HEK293 (cell line): ENCODE measurements at regions not wholly inside any gene's neighbourhood (a gene's known extent, or its start where the extent isn't known, plus 50 kb on each side); places are given as distances from the start of the nearest gene placed in this dataset.

Source experiments
- CTCF ChIA-PET: fragments of 350-600 bp; formaldehyde crosslinking; extraction: SDS; loops from one replicate; lab custom pipeline; 2021; ENCODE audit warnings: antibody characterized with exemption; lab: Yijun Ruan, JAX
- POLR2A ChIA-PET: fragments of 300-600 bp; formaldehyde crosslinking; extraction: SDS; loops from one replicate; lab custom pipeline; 2020; ENCODE audit warnings: antibody characterized with exemption, inconsistent platforms; lab: Yijun Ruan, JAX
- H3K27ac ChIP-seq: fragments of 200-500 bp; sonication (Bioruptor generic); 2 replicates; pipeline ENCODE4 v1.5.1; 2014; ENCODE audit warnings: low read depth, low read length, control low read depth, inconsistent platforms; ENCODE audit errors: extremely low read depth
- H3K36me3 ChIP-seq, 2 experiments: fragments of 200-500 bp in 1 of 2; sonication (Bioruptor generic) in 1 of 2; 1 replicate in 1 of 2; 2 replicates in 1 of 2; pipeline ENCODE4 v1.5.1; 2014 to 2017; ENCODE audit warnings: inconsistent platforms in 2 of 2, low read length in 2 of 2; ENCODE audit not compliant: control insufficient read depth in 2 of 2, insufficient read depth in 1 of 2
- H3K4me1 ChIP-seq: fragments of 200-500 bp; sonication (Bioruptor generic); 2 replicates; pipeline ENCODE4 v1.5.1; 2014; ENCODE audit warnings: mild to moderate bottlenecking, low read length, inconsistent platforms; ENCODE audit not compliant: control insufficient read depth, insufficient read depth
- H3K4me3 ChIP-seq: 2 replicates; pipeline ENCODE4 v1.5.1; 2011; ENCODE audit warnings: low read depth, mild to moderate bottlenecking, control low read depth, low read length, moderate library complexity
- H3K9me3 ChIP-seq: fragments of 200-500 bp; sonication (Bioruptor generic); 2 replicates; pipeline ENCODE4 v1.5.1; 2014; ENCODE audit warnings: low read depth, low read length, inconsistent platforms; ENCODE audit not compliant: control insufficient read depth, insufficient read depth
- KLF9 ChIP-seq: fragments of 450-650 bp; formaldehyde crosslinking; IDR thresholded peaks from 2 replicates; pipeline ENCODE4 v1.5.1; 2016; ENCODE audit warnings: missing biosample characterization, missing genetic modification characterization, low read depth
- PRDM4 ChIP-seq: fragments of 450-650 bp; formaldehyde crosslinking; IDR thresholded peaks from 2 replicates; pipeline ENCODE4 v1.5.1; 2017; ENCODE audit warnings: missing biosample characterization, missing genetic modification characterization
- ZBTB7A ChIP-seq: fragments of 450-650 bp; formaldehyde crosslinking; IDR thresholded peaks from 2 replicates; pipeline ENCODE4 v1.5.1; 2016; ENCODE audit warnings: low read depth, missing biosample characterization, missing genetic modification characterization
- ZEB2 ChIP-seq: fragments of 450-650 bp; formaldehyde crosslinking; IDR thresholded peaks from 2 replicates; pipeline ENCODE4 v1.5.1; 2016; ENCODE audit warnings: missing biosample characterization, missing genetic modification characterization
- ZNF121 ChIP-seq: fragments of 450-650 bp; formaldehyde crosslinking; IDR thresholded peaks from 2 replicates; pipeline ENCODE4 v1.5.1; 2016; ENCODE audit warnings: missing biosample characterization, missing genetic modification characterization
- ZNF155 ChIP-seq: fragments of 450-650 bp; formaldehyde crosslinking; IDR thresholded peaks from 2 replicates; pipeline ENCODE4 v1.5.1; 2016; ENCODE audit warnings: missing biosample characterization, missing genetic modification characterization
- ZNF169 ChIP-seq: fragments of 450-650 bp; formaldehyde crosslinking; IDR thresholded peaks from 2 replicates; pipeline ENCODE4 v1.5.1; 2016; ENCODE audit warnings: missing biosample characterization, missing genetic modification characterization
- ZNF19 ChIP-seq: fragments of 450-650 bp; formaldehyde crosslinking; IDR thresholded peaks from 2 replicates; pipeline ENCODE4; 2016; ENCODE audit warnings: missing biosample characterization, missing genetic modification characterization, low read depth
- ZNF221 ChIP-seq: fragments of 450-650 bp; formaldehyde crosslinking; IDR thresholded peaks from 2 replicates; pipeline ENCODE4 v1.5.1; 2017; ENCODE audit warnings: missing biosample characterization, missing genetic modification characterization, borderline replicate concordance
- ZNF24 ChIP-seq: fragments of 450-650 bp; formaldehyde crosslinking; IDR thresholded peaks from 2 replicates; pipeline ENCODE4 v1.5.1; 2016; ENCODE audit warnings: missing biosample characterization, missing genetic modification characterization
- ZNF335 ChIP-seq: fragments of 450-650 bp; formaldehyde crosslinking; conservative IDR thresholded peaks from 2 replicates; pipeline ENCODE4 v1.5.1; 2016; ENCODE audit warnings: missing biosample characterization, missing genetic modification characterization
- ZNF354C ChIP-seq: fragments of 450-650 bp; formaldehyde crosslinking; IDR thresholded peaks from 2 replicates; pipeline ENCODE4 v1.5.1; 2016; ENCODE audit warnings: missing biosample characterization, missing genetic modification characterization, low read depth, borderline replicate concordance
- ZNF37A ChIP-seq: fragments of 450-650 bp; IDR thresholded peaks from 2 replicates; pipeline ENCODE4 v1.5.1; 2018; ENCODE audit warnings: missing biosample characterization, missing genetic modification characterization
- ZNF394 ChIP-seq: fragments of 450-650 bp; formaldehyde crosslinking; IDR thresholded peaks from 2 replicates; pipeline ENCODE4 v1.5.1; 2016; ENCODE audit warnings: missing biosample characterization, missing genetic modification characterization, mild to moderate bottlenecking, moderate library complexity, borderline replicate concordance
- ZNF449 ChIP-seq: fragments of 450-650 bp; formaldehyde crosslinking; IDR thresholded peaks from 2 replicates; pipeline ENCODE4 v1.5.1; 2017; ENCODE audit warnings: missing biosample characterization, mild to moderate bottlenecking, missing genetic modification characterization, moderate library complexity
- ZNF473 ChIP-seq: fragments of 450-650 bp; formaldehyde crosslinking; IDR thresholded peaks from 2 replicates; pipeline ENCODE4 v1.5.1; 2017; ENCODE audit warnings: missing biosample characterization, missing genetic modification characterization
- ZNF529 ChIP-seq: fragments of 450-650 bp; formaldehyde crosslinking; IDR thresholded peaks from 2 replicates; pipeline ENCODE4 v1.5.1; 2017; ENCODE audit warnings: missing genetic modification characterization, missing biosample characterization; ENCODE audit not compliant: insufficient replicate concordance
- ZNF600 ChIP-seq: fragments of 450-650 bp; formaldehyde crosslinking; IDR thresholded peaks from 2 replicates; pipeline ENCODE4 v1.5.1; 2016; ENCODE audit warnings: missing biosample characterization, missing genetic modification characterization
- ZNF768 ChIP-seq: fragments of 450-650 bp; formaldehyde crosslinking; IDR thresholded peaks from 2 replicates; pipeline ENCODE4 v1.5.1; 2018; ENCODE audit warnings: missing biosample characterization, mild to moderate bottlenecking, missing genetic modification characterization
- ZNF837 ChIP-seq: fragments of 450-650 bp; formaldehyde crosslinking; IDR thresholded peaks from 2 replicates; pipeline ENCODE4 v1.5.1; 2016; ENCODE audit warnings: missing biosample characterization, missing genetic modification characterization
- ZSCAN16 ChIP-seq: fragments of 450-650 bp; formaldehyde crosslinking; IDR thresholded peaks from 2 replicates; pipeline ENCODE4 v1.5.1; 2016; ENCODE audit warnings: missing biosample characterization, missing genetic modification characterization
- TF ChIP-seq, protein P1 (sequence below): sonication (generic); formaldehyde crosslinking; IDR thresholded peaks from 2 replicates; pipeline ENCODE4 v1.8.1; 2022; ENCODE audit warnings: mild to moderate bottlenecking, moderate library complexity, missing genetic modification reagents
- TF ChIP-seq, protein P2 (sequence below): fragments of 450-650 bp; formaldehyde crosslinking; IDR thresholded peaks from 2 replicates; pipeline ENCODE4 v1.5.1; 2016; ENCODE audit warnings: missing biosample characterization, missing genetic modification characterization
- TF ChIP-seq, protein P3 (sequence below): fragments of 450-650 bp; formaldehyde crosslinking; IDR thresholded peaks from 2 replicates; pipeline ENCODE4 v1.5.1; 2016; ENCODE audit warnings: missing biosample characterization, missing genetic modification characterization

DNA sequence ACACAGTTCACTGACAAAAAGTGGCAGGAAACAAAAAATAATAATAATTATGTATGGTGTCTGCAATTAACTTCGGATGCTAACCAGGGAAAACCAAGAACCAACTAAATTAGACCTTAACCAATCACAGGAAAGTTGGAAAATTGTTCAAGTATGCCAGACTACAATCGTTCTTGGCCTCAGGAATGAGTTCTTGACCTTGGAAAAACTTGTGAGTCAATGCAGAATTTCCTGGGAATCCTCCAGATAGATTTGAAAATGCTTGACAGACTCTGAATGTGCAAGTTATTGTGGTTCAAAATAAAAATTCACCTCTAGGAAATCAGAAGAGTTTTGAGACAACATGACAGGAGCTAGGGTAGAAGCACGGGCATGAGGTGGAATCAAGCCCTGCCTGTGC, 171.5 kb downstream of the C7orf25 start:
- ChIA-PET CTCF (interaction anchor here (0.5 to 0.6 kb wide), 3 partner anchors 236 to 1044 kb away, joined by 3 read pairs; no protein-coding TSS in a partner anchor), POLR2A (no interaction called here)
- Histone ChIP-seq H3K27ac (no peak overlapping the region), H3K36me3 (no peaks in the 10 kb centered on the region), H3K4me1 (no peaks in the 10 kb centered on the region), H3K4me3 (no peak overlapping the region), H3K9me3 (no peaks in the 10 kb centered on the region)
- TF ChIP-seq ZNF473 = no peak
- TF ChIP-seq KLF9 (tag by site-specific recombination) = no peak
- TF ChIP-seq ZNF394 (tag by site-specific recombination) = no peak
- TF ChIP-seq, protein P1, sequence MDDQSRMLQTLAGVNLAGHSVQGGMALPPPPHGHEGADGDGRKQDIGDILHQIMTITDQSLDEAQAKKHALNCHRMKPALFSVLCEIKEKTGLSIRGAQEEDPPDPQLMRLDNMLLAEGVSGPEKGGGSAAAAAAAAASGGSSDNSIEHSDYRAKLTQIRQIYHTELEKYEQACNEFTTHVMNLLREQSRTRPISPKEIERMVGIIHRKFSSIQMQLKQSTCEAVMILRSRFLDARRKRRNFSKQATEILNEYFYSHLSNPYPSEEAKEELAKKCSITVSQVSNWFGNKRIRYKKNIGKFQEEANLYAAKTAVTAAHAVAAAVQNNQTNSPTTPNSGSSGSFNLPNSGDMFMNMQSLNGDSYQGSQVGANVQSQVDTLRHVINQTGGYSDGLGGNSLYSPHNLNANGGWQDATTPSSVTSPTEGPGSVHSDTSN = no peak
- TF ChIP-seq ZNF37A = no peak
- TF ChIP-seq, protein P2, sequence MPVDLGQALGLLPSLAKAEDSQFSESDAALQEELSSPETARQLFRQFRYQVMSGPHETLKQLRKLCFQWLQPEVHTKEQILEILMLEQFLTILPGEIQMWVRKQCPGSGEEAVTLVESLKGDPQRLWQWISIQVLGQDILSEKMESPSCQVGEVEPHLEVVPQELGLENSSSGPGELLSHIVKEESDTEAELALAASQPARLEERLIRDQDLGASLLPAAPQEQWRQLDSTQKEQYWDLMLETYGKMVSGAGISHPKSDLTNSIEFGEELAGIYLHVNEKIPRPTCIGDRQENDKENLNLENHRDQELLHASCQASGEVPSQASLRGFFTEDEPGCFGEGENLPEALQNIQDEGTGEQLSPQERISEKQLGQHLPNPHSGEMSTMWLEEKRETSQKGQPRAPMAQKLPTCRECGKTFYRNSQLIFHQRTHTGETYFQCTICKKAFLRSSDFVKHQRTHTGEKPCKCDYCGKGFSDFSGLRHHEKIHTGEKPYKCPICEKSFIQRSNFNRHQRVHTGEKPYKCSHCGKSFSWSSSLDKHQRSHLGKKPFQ = no peak
- TF ChIP-seq PRDM4 = no peak

GRCh38 chr7:42739638-42740037, 172.2 kb downstream of the C7orf25 start:
- ChIA-PET CTCF (interaction anchor here (0.5 to 0.6 kb wide), 2 partner anchors 235 to 1044 kb away, joined by 3 read pairs; no protein-coding TSS in a partner anchor), POLR2A (no interaction called here)
- no peak overlapping the region for H3K27ac ChIP-seq
- H3K4me3 ChIP-seq = no peak overlapping the region
- H3K36me3 ChIP-seq = no peaks in the 10 kb centered on the region
- no peaks in the 10 kb centered on the region for H3K9me3 ChIP-seq
- H3K4me1 ChIP-seq = no peaks in the 10 kb centered on the region
- TF ChIP-seq, protein P3, sequence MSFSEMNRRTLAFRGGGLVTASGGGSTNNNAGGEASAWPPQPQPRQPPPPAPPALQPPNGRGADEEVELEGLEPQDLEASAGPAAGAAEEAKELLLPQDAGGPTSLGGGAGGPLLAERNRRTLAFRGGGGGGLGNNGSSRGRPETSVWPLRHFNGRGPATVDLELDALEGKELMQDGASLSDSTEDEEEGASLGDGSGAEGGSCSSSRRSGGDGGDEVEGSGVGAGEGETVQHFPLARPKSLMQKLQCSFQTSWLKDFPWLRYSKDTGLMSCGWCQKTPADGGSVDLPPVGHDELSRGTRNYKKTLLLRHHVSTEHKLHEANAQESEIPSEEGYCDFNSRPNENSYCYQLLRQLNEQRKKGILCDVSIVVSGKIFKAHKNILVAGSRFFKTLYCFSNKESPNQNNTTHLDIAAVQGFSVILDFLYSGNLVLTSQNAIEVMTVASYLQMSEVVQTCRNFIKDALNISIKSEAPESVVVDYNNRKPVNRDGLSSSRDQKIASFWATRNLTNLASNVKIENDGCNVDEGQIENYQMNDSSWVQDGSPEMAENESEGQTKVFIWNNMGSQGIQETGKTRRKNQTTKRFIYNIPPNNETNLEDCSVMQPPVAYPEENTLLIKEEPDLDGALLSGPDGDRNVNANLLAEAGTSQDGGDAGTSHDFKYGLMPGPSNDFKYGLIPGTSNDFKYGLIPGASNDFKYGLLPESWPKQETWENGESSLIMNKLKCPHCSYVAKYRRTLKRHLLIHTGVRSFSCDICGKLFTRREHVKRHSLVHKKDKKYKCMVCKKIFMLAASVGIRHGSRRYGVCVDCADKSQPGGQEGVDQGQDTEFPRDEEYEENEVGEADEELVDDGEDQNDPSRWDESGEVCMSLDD (tag by site-specific recombination) = no peak
- TF ChIP-seq ZNF449 (tag by site-specific recombination) (no peak), ZNF768 (tag by site-specific recombination) (no peak), ZSCAN16 (tag by site-specific recombination) (no peak), ZNF335 (no peak), ZNF121 (tag by site-specific recombination) (no peak), ZBTB7A (tag by site-specific recombination) (no peak), ZNF24 (tag by site-specific recombination) (no peak), ZEB2 (tag by site-specific recombination) (no peak), ZNF529 (tag by site-specific recombination) (no peak), ZNF354C (no peak), ZNF221 (no peak), ZNF169 (no peak), ZNF155 (no peak), ZNF837 (tag by site-specific recombination) (no peak), ZNF600 (tag by site-specific recombination) (no peak), ZNF19 (no peak), PRDM4 (no peak)
